Progenitor cell of endocrine pancreas (in vitro differentiated cells): ENCODE measurements at regions not wholly inside any gene's neighbourhood (a gene's known extent, or its start where the extent isn't known, plus 50 kb on each side); places are given as distances from the start of the nearest gene placed in this dataset.
A peak's percentile ranks its signal among the peaks of the same experiment; 100 is the strongest.
"Not testable (repeated sequence)": the region's sequence is repeated elsewhere in the genome, so short reads cannot be mapped to it uniquely, and the experiment has no call there.

Source experiments
- DNase-seq: peaks from one replicate; pipeline ENCODE4 v3.0.0; 2021; ENCODE audit warnings: low spot score; ENCODE audit not compliant: unreplicated experiment
- H3K27ac Mint-ChIP-seq: 2 replicates; pipeline ENCODE4 v1.8.0; 2021; ENCODE audit warnings: mild to moderate bottlenecking, moderate library complexity, mixed read lengths
- H3K27me3 Mint-ChIP-seq: 2 replicates; pipeline ENCODE4 v1.8.0; 2021; ENCODE audit warnings: mixed read lengths
- H3K36me3 Mint-ChIP-seq: 2 replicates; pipeline ENCODE4 v1.8.0; 2022; ENCODE audit warnings: mixed read lengths; ENCODE audit not compliant: insufficient read depth
- H3K4me1 Mint-ChIP-seq: 2 replicates; pipeline ENCODE4 v1.8.0; 2021; ENCODE audit warnings: low read depth, mixed read lengths
- H3K4me3 Mint-ChIP-seq: 2 replicates; pipeline ENCODE4 v1.8.0; 2021; ENCODE audit warnings: low read depth, mild to moderate bottlenecking, moderate library complexity, mixed read lengths
- H3K9me3 Mint-ChIP-seq: 2 replicates; pipeline ENCODE4 v1.8.0; 2021; ENCODE audit warnings: low read depth, mixed read lengths
- CTCF ChIP-seq: fragments of 200-600 bp; sonication (generic); IDR thresholded peaks from one replicate; pipeline ENCODE4 v1.5.0; 2021; ENCODE audit warnings: antibody characterized with exemption, mild to moderate bottlenecking; ENCODE audit not compliant: unreplicated experiment

- no peak for TF ChIP-seq CTCF
- no peak for DNase-seq
- Mint-ChIP-seq H3K27me3 (no peaks in the 10 kb centered on the region), H3K36me3 (no peaks in the 10 kb centered on the region), H3K4me1 (no peaks in the 10 kb centered on the region), H3K9me3 (peaks cover 12% of the 10 kb centered on the region), H3K27ac (no peak overlapping the region), H3K4me3 (no peak overlapping the region)
These were observed 418.9 kb upstream of the RPS6KA3 start for GRCh38 chrX:20685652-20686051.

DNA sequence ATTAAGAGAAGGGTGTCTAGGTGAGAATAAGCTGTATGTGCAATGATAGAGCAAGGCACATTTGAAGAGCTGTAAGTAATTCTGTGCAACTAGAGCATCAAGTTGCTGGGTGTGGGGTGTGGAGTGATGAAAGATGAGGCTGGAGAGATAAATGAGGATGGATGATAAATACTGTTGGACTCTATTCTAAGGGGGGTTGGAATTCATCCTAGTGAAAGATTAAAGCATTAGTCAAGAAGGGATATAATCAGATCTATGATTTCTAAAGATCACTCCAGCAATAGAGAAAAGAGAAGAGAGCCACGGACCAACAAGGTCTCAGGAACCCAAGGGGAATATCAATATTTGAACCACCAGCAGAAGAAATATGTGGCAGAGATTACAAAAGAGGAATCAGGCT, 415.0 kb upstream of the RPS6KA3 start:
- H3K4me3 Mint-ChIP-seq = no peak overlapping the region

GRCh38 chrX:20680998-20681397, 414.3 kb upstream of the RPS6KA3 start:
- TF ChIP-seq CTCF = peak; percentile 29
- no peaks in the 10 kb centered on the region for H3K36me3 Mint-ChIP-seq
- H3K27ac Mint-ChIP-seq = no peak overlapping the region
- H3K9me3 Mint-ChIP-seq = no peaks in the 10 kb centered on the region
- H3K4me3 Mint-ChIP-seq = no peak overlapping the region
- H3K27me3 Mint-ChIP-seq = no peaks in the 10 kb centered on the region
- no peak for DNase-seq
- H3K4me1 Mint-ChIP-seq = no peaks in the 10 kb centered on the region

More for the DNA sequence above, 415.0 kb upstream of the RPS6KA3 start:
- Mint-ChIP-seq H3K27me3 (no peaks in the 10 kb centered on the region), H3K27ac (no peak overlapping the region), H3K36me3 (no peaks in the 10 kb centered on the region), H3K9me3 (no peaks in the 10 kb centered on the region), H3K4me1 (no peaks in the 10 kb centered on the region)
- TF ChIP-seq CTCF = no peak
- DNase-seq = no peak

DNA sequence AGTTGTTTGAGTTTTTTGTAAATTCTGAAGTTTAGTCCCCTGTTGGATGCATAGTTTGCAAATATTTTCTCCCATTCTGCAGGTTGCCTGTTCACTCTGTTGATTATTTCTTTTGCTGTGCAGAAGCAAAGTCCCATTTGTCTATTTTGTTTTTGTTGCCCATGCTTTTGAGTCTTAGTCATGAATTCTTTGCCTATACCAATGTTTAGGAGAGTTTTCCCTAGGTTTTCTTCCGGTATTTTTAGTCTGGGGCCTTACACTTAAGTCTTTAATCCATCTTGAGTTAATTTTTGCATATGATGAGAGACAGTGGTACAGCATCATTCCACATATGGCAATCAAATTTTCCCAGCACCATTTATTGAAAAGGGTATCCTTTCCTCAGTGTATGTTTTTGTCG, 405.8 kb upstream of the RPS6KA3 start:
- no peaks in the 10 kb centered on the region for H3K27me3 Mint-ChIP-seq
- H3K36me3 Mint-ChIP-seq = no peaks in the 10 kb centered on the region
- no peak overlapping the region for H3K27ac Mint-ChIP-seq
- DNase-seq = no peak
- no peaks in the 10 kb centered on the region for H3K4me1 Mint-ChIP-seq
- H3K4me3 Mint-ChIP-seq = no peak overlapping the region
- no peak for TF ChIP-seq CTCF
- H3K9me3 Mint-ChIP-seq = no peaks in the 10 kb centered on the region

DNA sequence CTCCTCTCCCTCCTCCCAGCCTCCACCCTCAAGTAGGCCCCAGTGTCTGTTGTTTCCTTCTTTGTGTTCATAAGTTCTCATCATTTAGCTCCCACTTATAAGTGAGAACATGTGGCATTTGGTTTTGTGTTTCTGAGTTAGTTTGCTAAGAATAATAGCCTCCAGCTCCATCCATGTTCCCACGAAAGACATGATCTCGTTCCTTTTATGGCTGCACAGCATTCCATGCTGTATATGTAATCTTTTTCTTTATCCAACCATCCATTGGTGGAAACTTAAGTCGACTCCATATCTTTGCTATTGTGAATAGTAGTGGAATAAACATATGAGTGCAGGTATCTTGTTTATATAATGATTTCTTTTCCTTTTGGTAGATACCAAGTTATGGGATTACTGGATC, 405.0 kb upstream of the RPS6KA3 start:
- not testable (repeated sequence) for H3K4me1 Mint-ChIP-seq, H3K27ac Mint-ChIP-seq, H3K27me3 Mint-ChIP-seq, H3K9me3 Mint-ChIP-seq, DNase-seq, H3K4me3 Mint-ChIP-seq, H3K36me3 Mint-ChIP-seq

GRCh38 chrX:20670611-20671010, 403.9 kb upstream of the RPS6KA3 start:
- no peak for DNase-seq
- no peak for TF ChIP-seq CTCF
- Mint-ChIP-seq H3K9me3 (no peaks in the 10 kb centered on the region), H3K4me3 (no peak overlapping the region), H3K27me3 (no peaks in the 10 kb centered on the region), H3K27ac (no peak overlapping the region), H3K4me1 (no peaks in the 10 kb centered on the region), H3K36me3 (no peaks in the 10 kb centered on the region)
